ENCODE measurements at regions not wholly inside any gene's neighbourhood (a gene's known extent, or its start where the extent isn't known, plus 50 kb on each side); places are given as distances from the start of the nearest gene placed in this dataset.

DNA sequence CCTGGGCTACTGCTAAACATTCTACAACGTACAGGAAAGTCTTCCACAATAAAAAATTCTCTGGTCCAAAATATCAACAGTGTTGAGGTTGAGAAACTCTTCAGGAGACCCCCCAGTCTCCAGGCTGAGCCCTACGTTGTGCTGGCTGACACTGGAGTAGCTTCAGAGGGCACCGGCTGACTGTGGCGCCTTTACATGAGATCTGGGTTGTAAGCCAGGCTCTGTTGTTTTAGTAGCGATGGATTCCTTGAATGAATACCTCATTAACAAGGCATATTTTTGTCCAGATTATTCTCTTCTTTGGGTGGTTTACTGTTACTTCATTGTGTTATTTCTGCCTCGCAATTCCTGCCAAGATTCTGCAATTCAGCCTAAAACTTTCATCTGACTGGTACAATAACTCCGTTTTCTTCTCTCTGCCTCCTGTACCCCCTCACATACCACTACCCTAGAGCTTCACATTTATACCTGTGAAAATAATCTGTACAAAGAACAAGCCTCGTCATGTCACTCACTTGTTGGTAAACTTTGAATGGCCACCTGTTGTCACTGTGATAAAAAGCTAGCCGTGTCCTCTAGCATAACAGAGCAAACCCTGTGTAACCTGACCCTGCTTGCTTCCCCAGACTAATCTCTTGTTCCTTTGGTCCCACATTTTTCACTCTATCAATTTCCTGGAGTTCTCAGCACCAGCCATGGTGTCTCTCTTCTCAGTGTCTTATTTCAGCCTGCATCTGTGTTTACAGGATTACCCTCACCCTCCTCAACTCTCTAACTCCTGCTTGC is 1476.1 kb upstream of the TENM3 start:
- ChIA-PET CTCF (no interaction called here), POLR2A (ENCODE audit: unreplicated experiment) (no interaction called here)
- intact Hi-C loops (cut with micrococcal nuclease) = no loop called here
- Histone ChIP-seq H2BK5ac (ENCODE audit: low read depth, low read length, poor library complexity, severe bottlenecking) (no peak overlapping the region), H2AK5ac (ENCODE audit: low read depth, low read length) (no peak overlapping the region), H3K4me2 (ENCODE audit: low read depth, low read length) (no peak overlapping the region), H4K20me1 (ENCODE audit: insufficient read depth, low read length) (no peaks in the 10 kb centered on the region), H3K9me3 (ENCODE audit: control insufficient read depth, insufficient read depth, low read length) (no peaks in the 10 kb centered on the region), H3K4me1 (ENCODE audit: control insufficient read depth, insufficient read depth, low read length) (no peaks in the 10 kb centered on the region), H3K4me3 (ENCODE audit: insufficient read depth, low read depth, low read length) (no peak overlapping the region), H3K4ac (ENCODE audit: low read depth, low read length) (no peak overlapping the region), H3K56ac (ENCODE audit: extremely low read depth, insufficient read depth, low read length) (no peak overlapping the region), H2AK9ac (replicated peaks; ENCODE audit: low read depth, low read length, poor library complexity) (no peak overlapping the region), H4K5ac (ENCODE audit: low read depth, low read length) (no peak overlapping the region), H3K18ac (ENCODE audit: low read depth, low read length) (no peak overlapping the region), H3K36me3 (ENCODE audit: control insufficient read depth, insufficient read depth, low read length) (no peaks in the 10 kb centered on the region), H4K8ac (ENCODE audit: low read depth in 2 of 2, low read length in 2 of 2) (no peak overlapping the region), H3K9me1 (ENCODE audit: insufficient read depth, low read length) (no peaks in the 10 kb centered on the region), H3K14ac (replicated peaks; ENCODE audit: low read depth, low read length) (no peak overlapping the region), H2AFZ (replicated peaks; ENCODE audit: low read length, poor library complexity) (no peak overlapping the region), H2BK15ac (ENCODE audit: low read depth, low read length) (no peak overlapping the region), H2BK120ac (ENCODE audit: low read depth, low read length) (no peak overlapping the region), H2BK20ac (ENCODE audit: low read depth, low read length) (no peak overlapping the region), H3K27me3 (ENCODE audit: control insufficient read depth, insufficient read depth, low read length) (no peaks in the 10 kb centered on the region), H3K79me1 (ENCODE audit: low read depth in 1 of 2, low read length in 2 of 2) (no peaks in the 10 kb centered on the region), H3K9ac (ENCODE audit: low read depth, low read length) (no peak overlapping the region), H4K91ac (ENCODE audit: insufficient read depth, low read depth, low read length) (no peak overlapping the region), H3K23ac (ENCODE audit: low read depth, low read length) (no peak overlapping the region), H3K27ac (ENCODE audit: insufficient read depth, low read length) (no peak overlapping the region)
- WGBS, 2 experiments (ENCODE audit: extremely low coverage in 2 of 2, insufficient read length in 1 of 2) = 40% methylated on average over 1 of the region's 9 CpGs; no CpG with 5 or more reads in 1 of the 2 experiments
- TF ChIP-seq, protein P1, sequence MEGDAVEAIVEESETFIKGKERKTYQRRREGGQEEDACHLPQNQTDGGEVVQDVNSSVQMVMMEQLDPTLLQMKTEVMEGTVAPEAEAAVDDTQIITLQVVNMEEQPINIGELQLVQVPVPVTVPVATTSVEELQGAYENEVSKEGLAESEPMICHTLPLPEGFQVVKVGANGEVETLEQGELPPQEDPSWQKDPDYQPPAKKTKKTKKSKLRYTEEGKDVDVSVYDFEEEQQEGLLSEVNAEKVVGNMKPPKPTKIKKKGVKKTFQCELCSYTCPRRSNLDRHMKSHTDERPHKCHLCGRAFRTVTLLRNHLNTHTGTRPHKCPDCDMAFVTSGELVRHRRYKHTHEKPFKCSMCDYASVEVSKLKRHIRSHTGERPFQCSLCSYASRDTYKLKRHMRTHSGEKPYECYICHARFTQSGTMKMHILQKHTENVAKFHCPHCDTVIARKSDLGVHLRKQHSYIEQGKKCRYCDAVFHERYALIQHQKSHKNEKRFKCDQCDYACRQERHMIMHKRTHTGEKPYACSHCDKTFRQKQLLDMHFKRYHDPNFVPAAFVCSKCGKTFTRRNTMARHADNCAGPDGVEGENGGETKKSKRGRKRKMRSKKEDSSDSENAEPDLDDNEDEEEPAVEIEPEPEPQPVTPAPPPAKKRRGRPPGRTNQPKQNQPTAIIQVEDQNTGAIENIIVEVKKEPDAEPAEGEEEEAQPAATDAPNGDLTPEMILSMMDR (conservative IDR thresholded peaks at IDR 0.05; ENCODE audit: low read depth, low read length) = no peak
- TF ChIP-seq, protein P2, sequence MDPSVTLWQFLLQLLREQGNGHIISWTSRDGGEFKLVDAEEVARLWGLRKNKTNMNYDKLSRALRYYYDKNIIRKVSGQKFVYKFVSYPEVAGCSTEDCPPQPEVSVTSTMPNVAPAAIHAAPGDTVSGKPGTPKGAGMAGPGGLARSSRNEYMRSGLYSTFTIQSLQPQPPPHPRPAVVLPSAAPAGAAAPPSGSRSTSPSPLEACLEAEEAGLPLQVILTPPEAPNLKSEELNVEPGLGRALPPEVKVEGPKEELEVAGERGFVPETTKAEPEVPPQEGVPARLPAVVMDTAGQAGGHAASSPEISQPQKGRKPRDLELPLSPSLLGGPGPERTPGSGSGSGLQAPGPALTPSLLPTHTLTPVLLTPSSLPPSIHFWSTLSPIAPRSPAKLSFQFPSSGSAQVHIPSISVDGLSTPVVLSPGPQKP (IDR thresholded peaks at IDR 0.05; ENCODE audit: borderline replicate concordance, low read depth, low read length) = no peak
- TF ChIP-seq RAD21 (IDR thresholded peaks at IDR 0.05; ENCODE audit: low read length) (no peak), NFE2L2 (IDR thresholded peaks at IDR 0.05; ENCODE audit: low read depth, low read length) (no peak), CHD1 (IDR thresholded peaks at IDR 0.05; ENCODE audit: low read depth, low read length) (no peak), SMC3 (IDR thresholded peaks at IDR 0.05; ENCODE audit: low read depth, low read length) (no peak)
- TF ChIP-seq, protein P3, sequence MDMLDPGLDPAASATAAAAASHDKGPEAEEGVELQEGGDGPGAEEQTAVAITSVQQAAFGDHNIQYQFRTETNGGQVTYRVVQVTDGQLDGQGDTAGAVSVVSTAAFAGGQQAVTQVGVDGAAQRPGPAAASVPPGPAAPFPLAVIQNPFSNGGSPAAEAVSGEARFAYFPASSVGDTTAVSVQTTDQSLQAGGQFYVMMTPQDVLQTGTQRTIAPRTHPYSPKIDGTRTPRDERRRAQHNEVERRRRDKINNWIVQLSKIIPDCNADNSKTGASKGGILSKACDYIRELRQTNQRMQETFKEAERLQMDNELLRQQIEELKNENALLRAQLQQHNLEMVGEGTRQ (IDR thresholded peaks at IDR 0.05; ENCODE audit: low read depth, low read length) = no peak
- dilution Hi-C loops (cut with HindIII; ENCODE audit: low sequenced_read_pairs, unreplicated experiment) = no loop called here
- no TSS peak for BruUV-seq (replicated peaks)
- no peak for DNase-seq
- in situ Hi-C loops (cut with MboI; ENCODE audit: low sequenced_read_pairs) = no loop called here
- ATAC-seq (ENCODE audit: low read depth) = no peak

Data from IMR-90 (cell line).